Parathyroid adenoma (tissue), 2 donors: ENCODE measurements at regions not wholly inside any gene's neighbourhood (a gene's known extent, or its start where the extent isn't known, plus 50 kb on each side); places are given as distances from the start of the nearest gene placed in this dataset.

Source experiments
- H2AFZ ChIP-seq: fragments of 300-600 bp; sonication (generic); one replicate; pipeline ENCODE4 v1.7.0; 2017; ENCODE audit warnings: antibody characterized with exemption, mild to moderate bottlenecking
- H3K27ac ChIP-seq: fragments of 300-600 bp; sonication (generic); one replicate; pipeline ENCODE4 v1.7.0; 2017
- H3K27me3 ChIP-seq: fragments of 300-600 bp; sonication (generic); one replicate; pipeline ENCODE4 v1.7.0; 2017; ENCODE audit warnings: low read length; ENCODE audit not compliant: control insufficient read depth, insufficient read depth
- H3K36me3 ChIP-seq: fragments of 300-600 bp; sonication (generic); one replicate; pipeline ENCODE4 v1.7.0; 2017; ENCODE audit warnings: low read length; ENCODE audit not compliant: control insufficient read depth, insufficient read depth
- H3K4me1 ChIP-seq: fragments of 300-600 bp; sonication (generic); one replicate; pipeline ENCODE4 v1.7.0; 2017; ENCODE audit warnings: control low read depth
- H3K4me2 ChIP-seq: fragments of 300-600 bp; sonication (generic); one replicate; pipeline ENCODE4 v1.7.0; 2017; ENCODE audit warnings: low read length
- H3K4me3 ChIP-seq: fragments of 300-600 bp; sonication (generic); one replicate; pipeline ENCODE4 v1.7.0; 2017; ENCODE audit warnings: low read depth, low read length
- H3K79me2 ChIP-seq: fragments of 300-600 bp; sonication (generic); one replicate; pipeline ENCODE4 v1.7.0; 2017; ENCODE audit warnings: control low read depth
- H3K9ac ChIP-seq: fragments of 300-600 bp; sonication (generic); one replicate; pipeline ENCODE4 v1.7.0; 2017; ENCODE audit warnings: mild to moderate bottlenecking
- H3K9me3 ChIP-seq: fragments of 300-600 bp; sonication (generic); one replicate; pipeline ENCODE4 v1.7.0; 2017; ENCODE audit warnings: low read length; ENCODE audit not compliant: control insufficient read depth
- TF ChIP-seq, protein P1 (sequence below): fragments of 300-600 bp; sonication (generic); IDR thresholded peaks from one replicate; pipeline ENCODE4 v1.7.0; 2017; ENCODE audit warnings: antibody characterized with exemption, mild to moderate bottlenecking
- donor health status: primary hyperparathyroidism.

DNA sequence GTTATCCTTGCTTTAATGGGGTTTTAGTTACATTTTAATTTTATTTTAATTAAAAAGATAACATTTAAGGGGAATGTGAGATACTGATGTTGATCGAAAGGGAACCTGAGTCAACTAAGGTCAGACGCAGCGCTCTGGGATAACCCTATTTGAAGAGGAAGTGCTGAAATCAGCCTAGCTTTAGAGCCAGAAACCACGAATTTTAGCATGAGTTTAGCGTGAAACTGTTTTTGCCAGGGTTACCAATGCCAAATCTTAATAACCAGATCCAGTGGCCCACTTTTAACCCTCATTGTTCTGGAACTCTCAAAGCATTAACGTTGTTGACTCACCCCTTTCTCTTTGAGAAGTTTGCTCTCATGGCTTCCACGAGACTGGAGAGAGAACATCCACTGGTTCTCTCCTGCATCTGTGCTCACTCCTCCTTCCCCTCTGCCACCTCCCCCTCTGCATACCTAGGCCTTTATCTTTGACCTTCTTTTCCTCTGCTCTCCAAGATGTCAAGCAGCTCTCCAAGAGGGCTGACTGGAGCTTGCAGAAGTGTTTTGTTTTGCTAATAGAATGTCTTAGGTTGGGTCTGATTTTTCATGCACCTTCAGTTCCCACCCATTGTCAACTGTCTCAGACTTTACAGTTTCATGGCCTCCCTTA, 198.3 kb upstream of the CELF2 start:
- Histone ChIP-seq H2AFZ (no peak overlapping the region), H3K4me3 (no peak overlapping the region), H3K9ac (no peak overlapping the region), H3K9me3 (no peaks in the 10 kb centered on the region), H3K27ac (no peak overlapping the region), H3K4me2 (no peak overlapping the region), H3K79me2 (no peaks in the 10 kb centered on the region), H3K36me3 (no peaks in the 10 kb centered on the region), H3K27me3 (no peaks in the 10 kb centered on the region), H3K4me1 (no peaks in the 10 kb centered on the region)
- TF ChIP-seq, protein P1, sequence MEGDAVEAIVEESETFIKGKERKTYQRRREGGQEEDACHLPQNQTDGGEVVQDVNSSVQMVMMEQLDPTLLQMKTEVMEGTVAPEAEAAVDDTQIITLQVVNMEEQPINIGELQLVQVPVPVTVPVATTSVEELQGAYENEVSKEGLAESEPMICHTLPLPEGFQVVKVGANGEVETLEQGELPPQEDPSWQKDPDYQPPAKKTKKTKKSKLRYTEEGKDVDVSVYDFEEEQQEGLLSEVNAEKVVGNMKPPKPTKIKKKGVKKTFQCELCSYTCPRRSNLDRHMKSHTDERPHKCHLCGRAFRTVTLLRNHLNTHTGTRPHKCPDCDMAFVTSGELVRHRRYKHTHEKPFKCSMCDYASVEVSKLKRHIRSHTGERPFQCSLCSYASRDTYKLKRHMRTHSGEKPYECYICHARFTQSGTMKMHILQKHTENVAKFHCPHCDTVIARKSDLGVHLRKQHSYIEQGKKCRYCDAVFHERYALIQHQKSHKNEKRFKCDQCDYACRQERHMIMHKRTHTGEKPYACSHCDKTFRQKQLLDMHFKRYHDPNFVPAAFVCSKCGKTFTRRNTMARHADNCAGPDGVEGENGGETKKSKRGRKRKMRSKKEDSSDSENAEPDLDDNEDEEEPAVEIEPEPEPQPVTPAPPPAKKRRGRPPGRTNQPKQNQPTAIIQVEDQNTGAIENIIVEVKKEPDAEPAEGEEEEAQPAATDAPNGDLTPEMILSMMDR, result no peak

DNA sequence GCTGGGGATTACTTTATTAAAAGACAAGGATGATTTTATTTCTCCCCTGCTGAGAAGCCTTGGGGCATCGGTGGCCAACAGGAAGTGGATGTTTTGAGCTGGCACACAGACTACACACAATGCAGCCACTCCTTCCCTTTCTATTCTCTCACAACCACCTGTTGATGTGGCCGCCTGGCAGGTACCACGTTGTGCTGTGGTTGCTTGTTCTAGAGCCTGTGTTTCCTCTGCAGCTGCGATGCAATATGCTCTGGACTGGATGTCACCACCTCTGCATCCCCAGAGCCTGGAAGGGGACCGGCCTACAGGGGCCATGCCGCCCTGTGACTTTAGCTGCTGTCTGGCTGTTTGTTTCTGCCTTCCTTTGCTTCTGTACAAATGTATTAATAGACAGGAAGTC, 195.7 kb upstream of the CELF2 start:
- Histone ChIP-seq H3K4me3 (no peak overlapping the region), H3K9ac (no peak overlapping the region), H3K36me3 (no peaks in the 10 kb centered on the region), H3K9me3 (no peaks in the 10 kb centered on the region), H3K4me2 (no peak overlapping the region), H3K79me2 (no peaks in the 10 kb centered on the region), H3K4me1 (no peaks in the 10 kb centered on the region), H2AFZ (no peak overlapping the region), H3K27me3 (no peaks in the 10 kb centered on the region), H3K27ac (no peak overlapping the region)
- TF ChIP-seq, protein P1, result no peak

DNA sequence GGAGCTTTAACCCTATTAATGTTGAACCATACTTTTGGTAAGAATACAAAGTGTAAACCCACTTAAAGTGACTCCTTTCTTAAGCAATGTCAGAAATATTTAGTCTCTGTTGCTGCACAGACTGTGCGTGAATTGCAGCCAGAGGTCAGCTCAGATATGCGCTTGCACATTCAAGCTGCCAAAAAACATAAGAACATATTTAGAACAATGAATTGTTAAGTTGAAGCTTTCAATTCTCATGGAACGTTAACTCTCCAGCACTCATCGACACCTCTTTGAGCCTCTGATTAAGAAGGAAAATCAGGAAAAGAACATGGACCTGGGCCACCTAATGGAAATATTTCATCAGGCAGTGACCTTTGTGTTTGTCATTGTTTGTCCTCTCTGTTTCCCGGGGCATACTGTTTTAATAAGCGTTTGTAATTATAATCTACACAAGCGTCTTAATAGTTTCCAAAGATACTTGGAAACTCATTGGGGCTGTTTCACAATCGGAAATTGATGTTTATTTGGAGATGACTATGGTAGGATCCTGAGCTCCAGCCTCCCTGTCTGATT, 193.0 kb upstream of the CELF2 start:
- Histone ChIP-seq H3K4me3 (no peak overlapping the region), H3K9ac (no peak overlapping the region), H3K4me2 (no peak overlapping the region), H3K4me1 (no peaks in the 10 kb centered on the region), H3K36me3 (no peaks in the 10 kb centered on the region), H2AFZ (no peak overlapping the region), H3K79me2 (no peaks in the 10 kb centered on the region), H3K27ac (peak overlapping the region; percentile 29), H3K27me3 (no peaks in the 10 kb centered on the region), H3K9me3 (no peaks in the 10 kb centered on the region)
- TF ChIP-seq, protein P1, result no peak

DNA sequence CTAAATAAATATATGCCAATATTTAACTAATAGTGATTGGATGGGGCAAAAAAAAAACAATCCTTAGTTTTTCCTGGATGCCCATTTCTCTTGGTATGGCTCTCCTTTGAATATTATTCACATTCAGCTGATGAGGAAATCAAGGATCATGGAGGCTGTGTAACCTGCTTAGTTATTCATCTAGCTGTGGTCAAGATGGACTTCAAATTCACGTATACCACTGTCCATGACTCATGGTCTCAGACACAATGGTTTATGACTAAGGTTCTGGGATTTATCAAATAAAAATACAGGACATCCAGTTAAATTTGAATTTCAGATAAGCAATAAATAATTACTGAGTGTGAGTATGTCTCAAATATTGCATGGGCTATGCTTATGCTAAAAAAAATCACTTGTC, 191.5 kb upstream of the CELF2 start:
- Histone ChIP-seq H3K9ac (no peak overlapping the region), H3K36me3 (no peaks in the 10 kb centered on the region), H3K27ac (no peak overlapping the region), H3K9me3 (no peaks in the 10 kb centered on the region), H3K4me2 (no peak overlapping the region), H3K79me2 (no peaks in the 10 kb centered on the region), H3K4me3 (no peak overlapping the region), H3K27me3 (no peaks in the 10 kb centered on the region), H2AFZ (no peak overlapping the region), H3K4me1 (no peaks in the 10 kb centered on the region)
- TF ChIP-seq, protein P1, result no peak

DNA sequence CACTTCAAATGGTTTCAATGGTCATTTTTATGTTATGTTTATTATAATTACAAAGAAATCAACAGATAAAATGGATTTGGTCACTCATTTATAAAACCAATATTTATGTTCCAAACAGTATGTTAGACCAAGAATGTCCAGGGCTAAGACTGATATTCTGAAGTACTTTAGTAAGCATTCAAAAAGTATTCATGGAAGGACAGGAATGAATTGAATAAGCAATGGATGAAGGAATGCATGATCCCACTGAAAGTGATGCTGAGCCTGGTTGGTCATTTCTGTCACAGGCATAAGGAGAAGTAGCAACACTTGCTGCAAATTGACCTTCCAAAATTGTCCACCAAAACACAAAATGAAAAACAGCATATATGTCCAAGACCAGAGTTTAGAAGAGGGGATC, 189.0 kb upstream of the CELF2 start:
- Histone ChIP-seq H3K27ac (no peak overlapping the region), H2AFZ (no peak overlapping the region), H3K4me1 (no peaks in the 10 kb centered on the region), H3K9me3 (no peaks in the 10 kb centered on the region), H3K27me3 (no peaks in the 10 kb centered on the region), H3K36me3 (no peaks in the 10 kb centered on the region), H3K4me2 (no peak overlapping the region), H3K4me3 (no peak overlapping the region), H3K79me2 (no peaks in the 10 kb centered on the region), H3K9ac (no peak overlapping the region)
- TF ChIP-seq, protein P1, result no peak
